Spleen (tissue), 7 donors: ENCODE measurements at regions not wholly inside any gene's neighbourhood (a gene's known extent, or its start where the extent isn't known, plus 50 kb on each side); places are given as distances from the start of the nearest gene placed in this dataset.

ENCODE experiments used
- CTCF ChIP-seq, 11 experiments: fragments of 200-600 bp in 7 of 11; fragments of 450-650 bp in 4 of 11; sonication (generic) in 4 of 11; IDR thresholded peaks in 8 of 11; conservative IDR thresholded peaks in 3 of 11; 1 replicate in 7 of 11; 2 replicates in 4 of 11; pipeline versions ENCODE4 v1.4.0 to v1.8.0; 2016 to 2021; ENCODE audit warnings: antibody characterized with exemption in 11 of 11, inconsistent platforms in 4 of 11, mild to moderate bottlenecking in 1 of 11
- POLR2A ChIP-seq, 3 donors: fragments of 450-650 bp; IDR thresholded peaks; one replicate each; pipeline ENCODE4 v1.5.1; 2017; ENCODE audit warnings: antibody characterized with exemption in 3 of 3, mild to moderate bottlenecking in 1 of 3
- POLR2AphosphoS5 ChIP-seq, 3 donors: sonication (generic); formaldehyde crosslinking; IDR thresholded peaks; one replicate each; pipeline ENCODE4 v1.5.1; 2017; ENCODE audit warnings: antibody characterized with exemption in 3 of 3
- donor health status: DM: no; HTN: no; CAD: no; lungs with moderate emphysema.
- donor health status: DM: no; HTN: no; CAD: no.
- donor health status: DM: no; HTN: no; CAD: no.

GRCh38 chr5:110007101-110007500 lies 317.4 kb downstream of the MAN2A1 start:
- no peak for TF ChIP-seq POLR2A (IDR thresholded peaks at IDR 0.05)
- no peak for TF ChIP-seq CTCF (IDR thresholded peaks at IDR 0.05 in 8 of 11, conservative IDR thresholded peaks at IDR 0.05 in 3 of 11)
- no peak for TF ChIP-seq POLR2AphosphoS5 (IDR thresholded peaks at IDR 0.05)
